22Rv1 (cell line): ENCODE measurements at regions not wholly inside any gene's neighbourhood (a gene's known extent, or its start where the extent isn't known, plus 50 kb on each side); places are given as distances from the start of the nearest gene placed in this dataset.

Experiments
- CTCF ChIP-seq: fragments of 450-650 bp; IDR thresholded peaks from 2 replicates; pipeline ENCODE4 v1.5.1; 2017; ENCODE audit warnings: mild to moderate bottlenecking
- ZFX ChIP-seq: fragments of 450-650 bp; IDR thresholded peaks from 2 replicates; pipeline ENCODE4 v1.6.1; 2017; ENCODE audit warnings: antibody characterized with exemption, borderline replicate concordance

- TF ChIP-seq CTCF = no peak
- TF ChIP-seq ZFX = no peak
Measured at GRCh38 chr10:1851762-1852161, 114.4 kb upstream of the ADARB2 start.
